Keratinocyte (primary cell): ENCODE measurements at regions not wholly inside any gene's neighbourhood (a gene's known extent, or its start where the extent isn't known, plus 50 kb on each side); places are given as distances from the start of the nearest gene placed in this dataset.

Experiments used
- DNase-seq: peaks from one replicate; pipeline ENCODE4 v3.0.0-alpha.2; 2011; ENCODE audit warnings: low read depth, missing footprints, low spot score
- FAIRE-seq: peaks from 2 replicates; lab custom pipeline; 2011; peaks lifted over from hg19 to GRCh38; lab: Jason Lieb, UNC
- H2AFZ ChIP-seq: 2 replicates; pipeline ENCODE4 v1.6.0; 2012; ENCODE audit warnings: low read length, control low read depth, inconsistent platforms; ENCODE audit not compliant: control insufficient read depth
- H3K27ac ChIP-seq: 2 replicates; pipeline ENCODE4 v1.5.1; 2011; ENCODE audit warnings: low read length; ENCODE audit not compliant: control insufficient read depth, insufficient read depth
- H3K27me3 ChIP-seq: 3 replicates; pipeline ENCODE4 v1.6.0; 2011; ENCODE audit warnings: low read length; ENCODE audit not compliant: control insufficient read depth, insufficient read depth; ENCODE audit errors: extremely low read depth
- H3K36me3 ChIP-seq, 2 experiments: 2 replicates in 1 of 2; 3 replicates in 1 of 2; pipeline ENCODE4 v1.5.1; 2011; ENCODE audit warnings: low read length in 2 of 2, mild to moderate bottlenecking in 1 of 2; ENCODE audit not compliant: control insufficient read depth in 2 of 2, insufficient read depth in 2 of 2; ENCODE audit errors: extremely low read depth in 1 of 2
- H3K4me1 ChIP-seq: 3 replicates; pipeline ENCODE4 v1.5.1; 2011; ENCODE audit warnings: low read length; ENCODE audit not compliant: control insufficient read depth, insufficient read depth; ENCODE audit errors: extremely low read depth
- H3K4me2 ChIP-seq: 3 replicates; pipeline ENCODE4 v1.6.0; 2011; ENCODE audit warnings: low read depth, low read length; ENCODE audit not compliant: control insufficient read depth, insufficient read depth; ENCODE audit errors: extremely low read depth
- H3K4me3 ChIP-seq, 3 experiments: fragments of 200-600 bp in 1 of 3; sonication (generic) in 1 of 3; 2 replicates in 2 of 3; 3 replicates in 1 of 3; pipeline ENCODE4 v1.5.1; 2011 to 2016; ENCODE audit warnings: low read length in 3 of 3, mild to moderate bottlenecking in 3 of 3, control low read depth in 2 of 3, inconsistent platforms in 1 of 3, low read depth in 1 of 3, mixed read lengths in 1 of 3, mixed run types in 1 of 3, moderate library complexity in 1 of 3; ENCODE audit not compliant: control insufficient read depth in 2 of 3, insufficient read depth in 2 of 3; ENCODE audit errors: extremely low read depth in 1 of 3
- H3K79me2 ChIP-seq: 2 replicates; pipeline ENCODE4 v1.6.0; 2012; ENCODE audit warnings: low read length; ENCODE audit not compliant: control insufficient read depth, insufficient read depth
- H3K9ac ChIP-seq: 3 replicates; pipeline ENCODE4 v1.6.0; 2011; ENCODE audit warnings: low read length; ENCODE audit not compliant: control insufficient read depth, insufficient read depth; ENCODE audit errors: extremely low read depth
- H3K9me1 ChIP-seq: 3 replicates; pipeline ENCODE4 v1.6.0; 2011; ENCODE audit warnings: low read length; ENCODE audit not compliant: control insufficient read depth, insufficient read depth; ENCODE audit errors: extremely low read depth
- H3K9me3 ChIP-seq: 2 replicates; pipeline ENCODE4 v1.5.1; 2012; ENCODE audit warnings: low read depth, low read length; ENCODE audit not compliant: control insufficient read depth
- H4K20me1 ChIP-seq: 3 replicates; pipeline ENCODE4 v1.6.0; 2011; ENCODE audit warnings: low read length; ENCODE audit not compliant: control insufficient read depth, insufficient read depth; ENCODE audit errors: extremely low read depth
- CTCF ChIP-seq, 3 experiments: IDR thresholded peaks in 1 of 3; conservative IDR thresholded peaks in 1 of 3; optimal IDR thresholded peaks in 1 of 3; 2 replicates in 2 of 3; 3 replicates in 1 of 3; pipeline versions ENCODE3 to v1.5.1; 2011; ENCODE audit warnings: low read length in 3 of 3, mild to moderate bottlenecking in 3 of 3, moderate library complexity in 2 of 3, control low read depth in 1 of 3, inconsistent platforms in 1 of 3; ENCODE audit not compliant: insufficient read depth in 2 of 3; ENCODE audit errors: extremely low read depth in 1 of 3
- EZH2 ChIP-seq: IDR thresholded peaks from one replicate; pipeline ENCODE4 v1.6.1; 2012; ENCODE audit warnings: inconsistent platforms, mild to moderate bottlenecking, low read length, moderate library complexity
- dilution Hi-C: fragments of 300-500 bp; cut with MboI; formaldehyde crosslinking; loops from one replicate; pipeline ENCODE4 v1.7.0; 2020; ENCODE audit warnings: low sequenced_read_pairs; ENCODE audit not compliant: extremely low pct_ligation_motif_present

GRCh38 chr18:39521164-39521563, 1955.6 kb upstream of the CELF4 start:
- Histone ChIP-seq H3K4me2 (no peak overlapping the region), H3K27ac (no peak overlapping the region), H3K9me3 (no peaks in the 10 kb centered on the region), H3K4me3 (no peak overlapping the region), H3K9ac (no peak overlapping the region), H3K36me3 (no peaks in the 10 kb centered on the region), H3K79me2 (no peaks in the 10 kb centered on the region), H3K27me3 (no peaks in the 10 kb centered on the region), H2AFZ (no peak overlapping the region), H4K20me1 (no peaks in the 10 kb centered on the region), H3K9me1 (no peaks in the 10 kb centered on the region), H3K4me1 (no peaks in the 10 kb centered on the region)
- dilution Hi-C loops: no loop called here
- FAIRE-seq (no peak), DNase-seq (no peak)
- no peak for TF ChIP-seq CTCF (optimal IDR thresholded peaks at IDR 0.05 in 1 of 3, IDR thresholded peaks at IDR 0.05 in 1 of 3, conservative IDR thresholded peaks at IDR 0.05 in 1 of 3; ENCODE audit: extremely low read depth in 1 of 3, insufficient read depth in 2 of 3, low read length in 3 of 3)
- TF ChIP-seq EZH2: no peak

GRCh38 chr18:39519741-39520140, 1954.1 kb upstream of the CELF4 start:
- H4K20me1 ChIP-seq: no peaks in the 10 kb centered on the region
- TF ChIP-seq CTCF (optimal IDR thresholded peaks at IDR 0.05 in 1 of 3, IDR thresholded peaks at IDR 0.05 in 1 of 3, conservative IDR thresholded peaks at IDR 0.05 in 1 of 3; ENCODE audit: extremely low read depth in 1 of 3, insufficient read depth in 2 of 3, low read length in 3 of 3) (no peak), EZH2 (no peak)
- FAIRE-seq: no peak
- dilution Hi-C loops: no loop called here
- no peaks in the 10 kb centered on the region for H3K36me3 ChIP-seq
- H3K79me2 ChIP-seq: no peaks in the 10 kb centered on the region
- H3K27me3 ChIP-seq: no peaks in the 10 kb centered on the region
- H3K4me2 ChIP-seq: no peak overlapping the region
- H3K4me3 ChIP-seq: no peak overlapping the region
- H3K9me1 ChIP-seq: no peaks in the 10 kb centered on the region
- H3K9me3 ChIP-seq: no peaks in the 10 kb centered on the region
- DNase-seq: no peak
- no peaks in the 10 kb centered on the region for H3K4me1 ChIP-seq
- H3K9ac ChIP-seq: no peak overlapping the region
- no peak overlapping the region for H2AFZ ChIP-seq
- H3K27ac ChIP-seq: no peak overlapping the region
